Stomach (tissue), 4 donors: ENCODE measurements at regions not wholly inside any gene's neighbourhood (a gene's known extent, or its start where the extent isn't known, plus 50 kb on each side); places are given as distances from the start of the nearest gene placed in this dataset.

ENCODE experiments used
- CTCF ChIP-seq, 7 experiments: fragments of 450-650 bp in 4 of 7; fragments of 200-600 bp in 3 of 7; sonication (generic) in 3 of 7; IDR thresholded peaks; one replicate each; pipeline ENCODE4 v1.5.1; 2016 to 2019; ENCODE audit warnings: antibody characterized with exemption in 7 of 7, control low read depth in 2 of 7, mild to moderate bottlenecking in 1 of 7
- POLR2AphosphoS5 ChIP-seq, 3 donors: sonication (generic); formaldehyde crosslinking; IDR thresholded peaks; one replicate each; pipeline ENCODE4 v1.6.1; 2016; ENCODE audit warnings: antibody characterized with exemption in 3 of 3

GRCh38 chr1:194014014-194014413, 827.6 kb upstream of the B3GALT2 start:
- TF ChIP-seq CTCF (IDR thresholded peaks at IDR 0.05) (no peak), POLR2AphosphoS5 (IDR thresholded peaks at IDR 0.05) (no peak)
